Ishikawa (cell line): ENCODE measurements at regions not wholly inside any gene's neighbourhood (a gene's known extent, or its start where the extent isn't known, plus 50 kb on each side); places are given as distances from the start of the nearest gene placed in this dataset.

Experiments
- CEBPB ChIP-seq: IDR thresholded peaks from 2 replicates; pipeline ENCODE4 v1.6.1; 2012
- CREB1 ChIP-seq: IDR thresholded peaks from 2 replicates; pipeline ENCODE4 v1.6.1; 2012; ENCODE audit warnings: low read depth
- EGR1 ChIP-seq: IDR thresholded peaks from 2 replicates; pipeline ENCODE4 v1.6.1; 2012
- EP300 ChIP-seq: IDR thresholded peaks from 2 replicates; pipeline ENCODE4 v1.6.1; 2012; ENCODE audit warnings: borderline replicate concordance
- NFIC ChIP-seq: IDR thresholded peaks from 2 replicates; pipeline ENCODE4 v1.6.1; 2012
- RAD21 ChIP-seq: IDR thresholded peaks from 2 replicates; pipeline ENCODE4 v1.6.1; 2012; ENCODE audit warnings: low read depth
- REST ChIP-seq: IDR thresholded peaks from 2 replicates; pipeline ENCODE4 v1.6.1; 2012; ENCODE audit warnings: low read depth, mild to moderate bottlenecking
- TAF1 ChIP-seq: IDR thresholded peaks from 2 replicates; pipeline ENCODE4 v1.6.1; 2012; ENCODE audit warnings: low read depth, mild to moderate bottlenecking
- TCF12 ChIP-seq: IDR thresholded peaks from 2 replicates; pipeline ENCODE4 v1.6.1; 2012; ENCODE audit warnings: low read depth
- TEAD4 ChIP-seq: IDR thresholded peaks from 2 replicates; pipeline ENCODE4 v1.6.1; 2012
- YY1 ChIP-seq: IDR thresholded peaks from 2 replicates; pipeline ENCODE4 v1.6.1; 2012; ENCODE audit warnings: low read depth
- ZBTB7A ChIP-seq: IDR thresholded peaks from 2 replicates; pipeline ENCODE4 v1.6.1; 2012; ENCODE audit warnings: low read depth
- TF ChIP-seq, protein P1 (sequence below): IDR thresholded peaks from 2 replicates; pipeline ENCODE4 v1.6.1; 2012
- TF ChIP-seq, protein P2 (sequence below): IDR thresholded peaks from 2 replicates; pipeline ENCODE4 v1.6.1; 2012

DNA sequence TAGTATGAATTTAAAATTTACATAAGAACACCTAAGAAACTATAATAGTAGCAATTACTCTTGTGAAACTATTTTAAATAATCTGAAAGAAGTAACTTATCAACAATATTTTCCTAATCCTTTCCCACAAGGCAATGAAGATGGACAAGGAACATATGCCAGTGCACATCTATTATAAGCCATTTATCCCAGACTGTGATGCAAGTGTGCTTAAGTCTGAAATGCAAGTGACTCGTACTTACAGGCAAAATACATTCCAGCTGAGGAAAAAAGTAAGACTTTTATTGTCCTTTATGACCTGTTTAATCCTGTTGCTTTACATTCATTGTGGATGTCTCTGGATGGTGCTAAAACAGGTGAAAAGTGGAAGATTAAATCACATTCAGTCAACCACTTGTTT lies 709.4 kb downstream of the ZNF385D start:
- TF ChIP-seq, protein P1, sequence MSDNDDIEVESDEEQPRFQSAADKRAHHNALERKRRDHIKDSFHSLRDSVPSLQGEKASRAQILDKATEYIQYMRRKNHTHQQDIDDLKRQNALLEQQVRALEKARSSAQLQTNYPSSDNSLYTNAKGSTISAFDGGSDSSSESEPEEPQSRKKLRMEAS: no peak
- TF ChIP-seq TEAD4 (no peak), YY1 (no peak), RAD21 (no peak), TAF1 (no peak), EGR1 (no peak), CEBPB (no peak), NFIC (no peak), CREB1 (no peak), REST (no peak), ZBTB7A (no peak), EP300 (no peak), TCF12 (no peak)
- TF ChIP-seq, protein P2, sequence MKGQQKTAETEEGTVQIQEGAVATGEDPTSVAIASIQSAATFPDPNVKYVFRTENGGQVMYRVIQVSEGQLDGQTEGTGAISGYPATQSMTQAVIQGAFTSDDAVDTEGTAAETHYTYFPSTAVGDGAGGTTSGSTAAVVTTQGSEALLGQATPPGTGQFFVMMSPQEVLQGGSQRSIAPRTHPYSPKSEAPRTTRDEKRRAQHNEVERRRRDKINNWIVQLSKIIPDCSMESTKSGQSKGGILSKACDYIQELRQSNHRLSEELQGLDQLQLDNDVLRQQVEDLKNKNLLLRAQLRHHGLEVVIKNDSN: no peak
